NB4 (cell line): ENCODE measurements at regions not wholly inside any gene's neighbourhood (a gene's known extent, or its start where the extent isn't known, plus 50 kb on each side); places are given as distances from the start of the nearest gene placed in this dataset.

Experiments
- DNase-seq: peaks from one replicate; pipeline ENCODE4 v3.0.0; 2010; ENCODE audit warnings: low read depth
- H3K4me3 ChIP-seq: one replicate; pipeline ENCODE4 v1.5.1; 2011; ENCODE audit warnings: mild to moderate bottlenecking, low read depth, low read length, moderate library complexity
- CTCF ChIP-seq: IDR thresholded peaks from one replicate; pipeline ENCODE4 v1.5.1; 2012; ENCODE audit warnings: low read depth, low read length
- MAX ChIP-seq: IDR thresholded peaks from 2 replicates; pipeline ENCODE4 v1.6.1; 2011; ENCODE audit warnings: low read depth, low read length
- MYC ChIP-seq: IDR thresholded peaks from 2 replicates; pipeline ENCODE4 v1.6.1; 2011; ENCODE audit warnings: low read depth, low read length
- POLR2A ChIP-seq: IDR thresholded peaks from 2 replicates; pipeline ENCODE4 v1.6.1; 2011; ENCODE audit warnings: mild to moderate bottlenecking; ENCODE audit not compliant: insufficient read length; ENCODE audit errors: extremely low read depth

GRCh38 chr3:16112910-16113504 is 61.5 kb upstream of the GALNT15 start:
- no peak for TF ChIP-seq POLR2A
- no peak for TF ChIP-seq MAX
- no peak overlapping the region for H3K4me3 ChIP-seq
- DNase-seq, result no peak

- H3K4me3 ChIP-seq, result no peak overlapping the region
- no peak for TF ChIP-seq MYC
- no peak for TF ChIP-seq MAX
- TF ChIP-seq CTCF, result no peak
- TF ChIP-seq POLR2A, result no peak
Observed at GRCh38 chr3:16113704-16114103, 60.8 kb upstream of the GALNT15 start.

GRCh38 chr3:16114429-16114828 is 60.1 kb upstream of the GALNT15 start:
- no peak overlapping the region for H3K4me3 ChIP-seq
- DNase-seq, result no peak
- no peak for TF ChIP-seq CTCF
- TF ChIP-seq POLR2A, result no peak
- no peak for TF ChIP-seq MYC
- TF ChIP-seq MAX, result no peak

More at GRCh38 chr3:16113704-16114103, 60.8 kb upstream of the GALNT15 start:
- DNase-seq, result no peak

GRCh38 chr3:16114930-16115329 is 59.5 kb upstream of the GALNT15 start:
- no peak for TF ChIP-seq MAX
- no peak for TF ChIP-seq POLR2A
- TF ChIP-seq MYC, result no peak
- TF ChIP-seq CTCF, result no peak
- no peak overlapping the region for H3K4me3 ChIP-seq
- DNase-seq, result no peak

- H3K4me3 ChIP-seq, result no peak overlapping the region
- DNase-seq, result no peak
- TF ChIP-seq POLR2A, result no peak
- TF ChIP-seq MAX, result no peak
- TF ChIP-seq CTCF, result no peak
- TF ChIP-seq MYC, result no peak
Observed at GRCh38 chr3:16118396-16118795, 56.1 kb upstream of the GALNT15 start.

GRCh38 chr3:16119887-16120286 is 54.6 kb upstream of the GALNT15 start:
- H3K4me3 ChIP-seq, result no peak overlapping the region
- no peak for TF ChIP-seq CTCF
- no peak for TF ChIP-seq MYC
- no peak for TF ChIP-seq MAX
- no peak for TF ChIP-seq POLR2A
- DNase-seq, result no peak
